Skeletal muscle cell (primary cell): ENCODE measurements at regions not wholly inside any gene's neighbourhood (a gene's known extent, or its start where the extent isn't known, plus 50 kb on each side); places are given as distances from the start of the nearest gene placed in this dataset.

Experiments
- DNase-seq: peaks from one replicate; pipeline ENCODE4 v3.0.0-alpha.2; 2010; ENCODE audit warnings: low read depth
- H3K4me3 ChIP-seq: 2 replicates; pipeline ENCODE4 v1.5.1; 2011; ENCODE audit warnings: low read depth, mild to moderate bottlenecking, control low read depth, low read length, moderate library complexity

DNA sequence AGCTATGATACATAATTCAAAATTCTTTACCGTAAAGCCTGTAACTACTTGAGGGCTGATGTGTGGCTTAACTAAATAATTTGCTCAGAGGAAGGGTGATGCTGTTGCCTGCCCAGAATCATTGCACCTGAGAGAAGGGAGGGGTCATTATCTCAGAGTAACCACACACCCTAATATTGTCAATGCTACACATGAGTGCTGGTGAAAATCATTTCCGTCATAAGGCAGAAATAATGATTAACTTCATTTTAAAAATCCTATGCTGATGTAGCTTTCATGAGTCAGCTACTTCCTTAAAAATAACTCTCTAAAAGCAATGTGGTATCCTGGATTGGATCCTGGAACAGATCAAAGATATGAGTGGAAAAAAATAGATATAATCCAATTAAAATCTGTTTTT lies 146.4 kb upstream of the FAM83B start:
- no peak for DNase-seq

DNA sequence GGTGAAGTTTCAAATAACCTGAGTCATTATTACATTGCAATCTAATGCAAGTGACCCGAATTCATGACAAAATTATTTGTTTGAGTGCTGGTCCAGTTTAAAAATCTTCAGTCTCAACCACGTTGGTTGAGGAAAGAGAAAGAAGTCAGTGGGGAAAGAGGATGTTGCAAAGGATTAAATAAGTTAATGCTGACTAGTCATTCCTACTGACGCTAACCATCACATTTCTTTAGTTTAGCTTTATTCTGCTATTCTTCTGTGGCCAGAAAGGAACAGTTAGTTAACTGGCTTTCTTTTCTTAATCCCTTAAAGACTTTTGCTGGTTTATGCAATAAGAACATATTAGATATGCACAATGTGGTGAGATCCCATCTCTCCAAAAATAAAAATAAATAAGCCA lies 143.8 kb upstream of the FAM83B start:
- no peak for DNase-seq

More for the DNA sequence above, 146.4 kb upstream of the FAM83B start:
- H3K4me3 ChIP-seq = no peak overlapping the region

DNA sequence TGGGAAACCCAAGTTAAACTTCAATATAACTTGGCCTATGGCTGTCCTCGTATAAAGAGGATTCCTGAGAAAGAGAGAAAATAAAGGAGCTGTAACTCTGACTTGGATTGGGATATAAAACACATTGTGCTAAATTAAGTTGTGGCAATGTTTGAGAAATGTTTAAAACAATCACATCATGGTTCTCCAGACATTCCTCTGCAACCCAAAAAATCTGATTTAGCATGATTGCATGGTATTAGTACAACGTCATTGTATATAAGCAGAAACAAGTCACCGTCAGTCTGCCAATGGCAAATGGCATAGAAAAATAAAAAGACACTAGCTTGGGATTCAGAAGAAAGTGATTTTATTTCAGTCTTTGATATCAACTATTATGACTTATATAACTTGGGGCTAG lies 140.2 kb upstream of the FAM83B start:
- no peak overlapping the region for H3K4me3 ChIP-seq
- no peak for DNase-seq

More for the DNA sequence above, 143.8 kb upstream of the FAM83B start:
- H3K4me3 ChIP-seq = no peak overlapping the region

DNA sequence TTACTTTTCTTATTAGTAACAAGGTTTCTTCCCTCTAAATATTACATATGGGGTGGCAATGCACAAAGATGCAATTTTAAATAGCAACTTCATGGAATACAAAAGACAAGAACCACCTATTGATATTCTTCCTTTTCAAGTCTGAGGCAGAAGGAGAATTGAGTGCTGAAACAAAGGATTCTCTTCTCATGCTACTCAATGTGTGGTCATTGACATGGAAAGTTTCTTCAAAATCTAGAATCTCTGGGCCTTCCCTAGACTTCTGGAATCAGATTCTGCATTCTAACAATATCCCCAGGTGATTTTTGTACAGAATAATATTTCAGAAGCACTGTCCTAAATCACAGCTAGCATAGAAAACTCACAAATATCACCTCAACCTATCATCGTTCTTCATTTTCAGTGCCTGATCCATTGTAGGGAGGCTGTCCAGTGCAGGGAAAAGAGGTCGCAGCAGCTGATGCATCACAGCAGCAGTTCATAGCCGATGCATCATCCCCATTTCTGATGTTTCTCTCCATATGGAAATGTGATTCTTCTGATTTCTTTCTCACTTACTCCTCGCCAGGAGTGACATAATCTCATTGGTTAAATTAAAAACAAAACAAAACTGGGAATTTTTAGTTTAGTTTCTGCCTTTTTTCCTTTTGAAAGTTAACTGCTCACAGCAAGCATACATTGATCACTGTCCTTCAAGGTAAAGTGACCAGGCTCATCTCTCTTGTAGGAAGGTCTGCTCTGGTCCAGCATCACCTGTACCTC lies 139.5 kb upstream of the FAM83B start:
- H3K4me3 ChIP-seq = no peak overlapping the region
- no peak for DNase-seq

DNA sequence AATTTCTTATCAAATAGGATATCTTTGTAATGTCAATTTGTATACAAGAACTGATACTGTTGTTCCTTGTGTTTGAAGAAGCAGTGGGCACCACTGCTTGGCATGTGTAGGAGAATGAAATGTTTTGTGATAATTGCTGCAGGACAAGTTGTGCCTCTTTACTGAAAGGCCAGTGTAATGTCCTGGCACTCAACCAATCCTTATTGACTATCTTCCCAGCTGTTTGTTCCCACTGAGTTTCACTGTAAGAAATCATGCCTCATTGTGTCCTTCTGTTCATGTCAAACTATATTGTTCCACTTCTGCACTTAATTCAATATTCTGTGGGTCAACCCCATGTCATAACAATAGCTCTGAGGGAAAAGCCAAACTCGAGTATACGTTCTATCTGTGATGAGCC lies 136.1 kb upstream of the FAM83B start:
- no peak overlapping the region for H3K4me3 ChIP-seq
- no peak for DNase-seq

DNA sequence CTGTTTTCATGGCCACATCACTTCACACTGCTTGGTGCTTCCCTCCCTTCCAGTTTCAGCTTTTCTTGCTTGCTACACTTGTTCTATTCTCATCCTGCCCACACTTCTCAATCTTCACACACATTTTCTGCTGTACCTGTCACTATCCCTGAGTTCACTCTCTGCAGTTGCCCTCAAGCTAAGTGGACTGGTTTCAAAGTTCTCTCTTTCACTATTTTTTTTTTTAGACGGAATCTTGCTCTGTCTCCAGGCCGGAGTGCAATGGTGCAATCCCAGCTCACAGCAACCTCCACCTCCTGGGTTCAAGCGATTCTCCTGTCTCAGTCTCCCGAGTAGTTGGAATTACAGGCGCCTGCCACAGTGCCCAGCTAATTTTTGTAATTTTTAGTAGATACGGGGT lies 130.6 kb upstream of the FAM83B start:
- H3K4me3 ChIP-seq = no peak overlapping the region
- no peak for DNase-seq

DNA sequence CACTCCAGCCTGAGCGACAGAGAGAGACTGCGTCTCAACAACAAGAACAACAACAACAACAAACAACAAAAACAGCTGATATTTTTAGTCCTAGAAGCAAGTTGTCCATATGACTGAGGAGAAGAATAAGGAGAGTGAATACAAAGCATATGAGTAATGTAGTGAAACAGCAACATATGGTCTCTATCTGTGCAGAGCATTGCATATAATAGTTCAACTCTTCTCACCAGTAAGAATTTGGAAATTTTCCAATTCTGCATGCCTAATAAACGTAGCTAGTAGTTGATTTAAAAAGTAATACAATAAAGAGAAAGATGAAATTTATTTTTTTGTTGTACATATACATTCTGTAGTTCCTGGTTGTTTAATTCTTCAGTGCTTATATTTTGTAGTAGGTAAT lies 129.7 kb upstream of the FAM83B start:
- DNase-seq = no peak
- no peak overlapping the region for H3K4me3 ChIP-seq

DNA sequence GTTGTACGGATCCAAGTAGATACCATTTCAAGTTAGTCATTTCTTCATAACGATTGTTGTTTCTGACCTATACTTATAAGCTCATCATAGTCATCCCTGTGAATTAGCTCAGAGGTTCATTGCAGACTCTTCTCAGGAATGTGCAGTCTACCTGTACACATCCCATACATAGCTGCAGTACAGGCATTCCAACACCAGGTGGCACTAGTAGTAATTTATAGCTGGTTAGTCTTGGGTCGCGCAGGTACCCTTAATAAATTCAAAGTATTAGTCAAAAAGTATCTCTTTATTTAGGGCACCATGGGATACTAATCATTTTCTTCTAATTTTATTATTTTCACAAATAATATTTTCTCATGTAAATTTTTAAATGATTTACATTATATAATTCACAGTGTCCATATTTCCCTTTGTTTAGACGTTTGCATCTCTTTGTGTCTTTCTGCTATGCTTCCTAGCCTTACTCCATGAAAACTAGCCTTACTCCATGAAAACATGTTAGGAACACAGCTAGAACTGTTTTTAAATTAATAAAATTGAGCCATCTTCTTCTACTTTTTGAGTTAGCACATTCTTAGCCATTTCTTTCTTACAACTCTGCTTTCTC lies 128.6 kb upstream of the FAM83B start:
- no peak for DNase-seq

DNA sequence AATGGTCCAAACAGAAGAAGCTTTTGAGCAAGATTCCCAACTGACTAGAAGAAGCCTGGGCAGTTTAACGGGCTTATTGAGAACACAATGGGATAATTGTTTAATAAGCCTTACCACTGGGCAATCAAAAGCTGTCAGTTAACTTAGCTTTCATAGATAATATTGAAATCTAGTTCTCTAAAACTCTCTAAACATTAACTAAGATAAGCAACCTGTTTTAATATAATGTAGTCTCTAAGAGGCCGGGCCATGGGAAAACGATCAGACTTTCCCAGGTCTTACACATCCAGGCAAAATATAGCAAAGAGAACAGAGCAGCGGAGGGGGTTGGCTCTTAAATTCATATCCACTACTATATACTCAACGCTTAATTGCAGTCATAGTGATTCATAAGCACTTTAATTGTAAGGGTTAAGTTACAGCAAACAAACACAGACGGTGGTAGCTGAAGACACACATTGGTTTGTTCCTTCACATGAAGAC lies 128.0 kb upstream of the FAM83B start:
- no peak overlapping the region for H3K4me3 ChIP-seq
- DNase-seq = no peak

More for the DNA sequence above, 128.6 kb upstream of the FAM83B start:
- H3K4me3 ChIP-seq = no peak overlapping the region

DNA sequence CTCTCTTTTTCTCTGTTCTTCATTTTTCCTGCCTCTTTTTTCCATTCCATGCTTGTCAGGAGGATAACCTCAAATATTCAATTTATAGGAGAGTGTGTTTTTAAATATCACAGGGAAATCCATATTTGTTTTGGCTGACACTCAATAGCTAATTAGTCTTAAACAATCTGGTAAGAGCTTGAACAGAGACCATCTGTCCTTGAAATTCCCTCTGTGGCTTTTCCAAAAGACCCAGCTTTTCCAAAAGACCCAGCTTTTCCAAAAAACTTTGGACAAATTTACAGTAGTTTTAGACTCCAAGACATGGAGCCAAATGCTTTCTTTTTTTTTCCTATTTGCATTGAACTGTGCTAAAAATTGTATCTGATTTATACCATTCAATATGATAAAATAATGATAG lies 127.4 kb upstream of the FAM83B start:
- DNase-seq = no peak
- H3K4me3 ChIP-seq = no peak overlapping the region

DNA sequence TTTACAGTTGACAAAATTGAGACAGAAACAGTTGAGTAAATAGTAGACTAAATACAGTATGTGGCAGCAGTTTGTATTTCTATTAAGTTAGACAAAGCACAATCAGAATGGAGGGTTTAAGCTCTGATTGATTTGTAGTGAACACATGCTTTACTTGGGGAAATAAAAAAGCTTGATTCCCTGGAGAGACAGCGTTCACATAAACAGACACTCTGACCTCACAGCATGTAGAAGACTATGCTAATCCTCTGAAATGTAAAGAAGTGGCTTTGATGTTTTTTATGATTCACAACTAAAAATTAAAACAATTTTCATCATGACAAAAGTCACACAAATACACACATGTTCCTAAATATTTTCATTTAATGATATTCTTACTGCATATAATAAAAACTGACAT lies 126.9 kb upstream of the FAM83B start:
- H3K4me3 ChIP-seq = no peak overlapping the region
- no peak for DNase-seq

DNA sequence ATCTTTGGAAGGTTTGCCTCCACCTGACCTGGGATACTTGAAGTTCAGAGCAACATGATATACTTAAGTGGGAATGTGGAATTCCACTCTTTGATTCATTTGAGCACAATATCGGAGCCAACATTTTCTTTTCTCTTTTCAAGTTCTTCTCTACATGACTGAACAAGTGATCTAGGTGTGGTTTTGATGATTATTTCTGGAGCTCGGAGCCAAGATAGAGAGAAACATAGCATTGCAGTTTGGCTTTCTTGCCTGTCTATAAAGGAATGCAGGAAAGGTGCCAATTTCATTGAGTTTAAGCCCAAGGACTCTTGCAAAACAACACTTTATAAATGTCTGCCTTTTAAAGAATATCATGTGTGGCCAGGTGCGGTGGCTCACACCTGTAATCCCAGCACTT lies 124.2 kb upstream of the FAM83B start:
- H3K4me3 ChIP-seq = no peak overlapping the region
- no peak for DNase-seq

DNA sequence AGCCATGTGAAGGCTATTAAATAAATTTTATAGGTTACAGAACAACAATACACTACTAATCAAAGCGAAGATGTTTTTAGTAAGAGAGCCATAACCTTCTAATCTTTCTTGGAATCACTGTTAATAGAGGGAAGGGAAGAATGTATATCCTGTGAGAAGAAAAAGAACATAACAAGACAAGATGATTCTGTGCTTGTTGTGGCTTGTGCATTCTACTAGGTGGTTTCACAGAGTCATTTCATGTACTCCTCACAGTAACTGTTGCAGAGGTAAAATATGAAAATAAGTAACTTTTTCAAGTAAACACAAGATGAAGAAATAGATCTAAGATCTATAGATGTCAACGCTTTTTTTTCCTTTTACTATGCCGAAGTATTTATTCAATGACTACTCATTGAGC lies 116.9 kb upstream of the FAM83B start:
- DNase-seq = no peak
- H3K4me3 ChIP-seq = no peak overlapping the region

DNA sequence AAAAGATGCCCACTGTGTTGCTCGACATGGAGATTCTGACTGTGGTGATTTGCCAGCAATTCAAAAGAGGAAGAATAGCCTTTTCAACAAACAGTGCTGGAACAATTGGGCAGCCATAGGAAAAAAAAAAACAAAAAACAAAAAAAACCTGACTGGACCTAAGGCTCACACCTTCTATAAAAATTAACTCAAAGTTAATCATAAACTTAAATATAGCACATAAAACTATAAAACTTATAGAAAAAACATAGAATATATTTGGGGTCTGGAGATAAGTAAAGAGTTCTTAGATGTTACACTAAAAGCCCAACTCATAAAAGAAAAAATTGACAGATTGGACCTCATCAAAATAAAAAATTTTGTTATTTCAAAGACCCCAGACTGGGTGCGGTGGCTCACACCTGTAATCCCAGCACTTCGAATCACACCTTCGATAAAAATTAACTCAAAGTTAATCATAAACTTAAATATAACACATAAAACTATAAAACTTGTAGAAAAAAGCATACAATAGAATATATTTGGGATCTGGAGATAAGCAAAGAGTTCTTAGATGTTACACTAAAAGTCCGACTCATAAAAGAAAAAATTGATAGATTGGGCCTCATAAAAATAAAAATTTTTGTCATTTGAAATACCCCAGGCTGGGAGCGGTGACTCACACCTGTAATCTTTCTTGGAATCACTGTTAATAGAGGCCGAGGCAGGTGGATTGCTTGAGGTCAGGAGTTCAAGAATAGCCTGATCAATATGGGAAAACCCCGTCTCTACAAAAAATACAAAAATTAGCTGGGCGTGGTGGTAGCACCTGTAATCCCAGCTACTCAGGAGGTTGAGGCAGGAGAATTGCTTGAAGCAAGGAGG lies 115.6 kb upstream of the FAM83B start:
- no peak overlapping the region for H3K4me3 ChIP-seq
- DNase-seq = no peak

DNA sequence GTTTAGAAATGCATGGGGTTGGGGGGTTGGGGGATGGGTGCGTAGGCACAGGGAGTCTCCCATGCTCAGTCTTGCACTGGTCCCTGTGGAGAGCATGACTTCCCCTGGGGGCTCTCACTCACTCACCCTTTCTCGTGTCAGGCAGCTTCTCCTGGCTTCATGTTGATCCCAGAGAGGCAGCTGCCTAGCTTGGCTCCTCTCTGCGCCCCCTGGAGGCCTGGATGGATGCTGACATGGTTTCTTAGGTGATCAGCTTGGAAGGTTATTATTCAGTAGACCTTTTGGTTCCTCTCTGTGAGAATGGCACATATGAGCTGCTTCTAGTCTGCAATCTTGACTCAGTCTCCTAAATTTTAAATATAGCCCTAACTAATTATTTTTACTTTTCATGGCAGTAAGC lies 109.3 kb upstream of the FAM83B start:
- no peak for DNase-seq
- no peak overlapping the region for H3K4me3 ChIP-seq

DNA sequence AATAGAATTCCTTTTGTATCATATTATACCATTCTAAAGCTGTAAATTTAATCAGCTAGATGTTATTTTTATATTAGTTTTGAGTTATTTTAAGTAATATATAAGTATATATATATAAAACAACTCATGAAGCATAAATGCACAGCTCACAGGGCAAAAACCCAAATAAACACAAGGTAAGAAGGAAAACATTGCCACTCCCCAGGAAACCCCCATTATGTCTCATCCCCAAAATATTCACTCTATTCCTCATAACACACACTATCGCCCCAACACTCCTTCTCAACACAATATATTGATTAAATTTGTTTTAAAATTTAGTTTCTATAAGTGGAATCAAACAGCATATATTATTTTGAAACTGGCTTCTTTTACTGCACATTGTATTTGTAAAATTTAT lies 98.6 kb upstream of the FAM83B start:
- DNase-seq = no peak
- no peak overlapping the region for H3K4me3 ChIP-seq

DNA sequence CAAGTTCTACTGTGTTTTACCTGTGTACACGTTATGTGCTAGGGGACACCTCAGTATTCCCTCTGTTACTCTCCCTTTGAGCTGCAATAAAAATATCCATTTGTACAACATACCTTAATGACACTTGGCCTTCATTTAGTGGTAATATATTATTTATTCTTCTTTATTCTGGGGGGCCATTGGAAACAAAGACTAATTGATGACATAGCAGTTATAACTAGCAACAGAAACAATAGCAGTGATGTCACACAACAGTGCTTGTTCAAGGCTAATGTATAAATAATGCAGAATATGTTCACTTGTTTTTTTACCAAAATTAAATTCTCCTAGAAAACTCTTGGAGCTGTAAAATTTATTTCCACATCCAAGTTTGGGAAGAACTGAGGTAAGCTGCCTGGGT lies 92.2 kb upstream of the FAM83B start:
- no peak overlapping the region for H3K4me3 ChIP-seq

DNA sequence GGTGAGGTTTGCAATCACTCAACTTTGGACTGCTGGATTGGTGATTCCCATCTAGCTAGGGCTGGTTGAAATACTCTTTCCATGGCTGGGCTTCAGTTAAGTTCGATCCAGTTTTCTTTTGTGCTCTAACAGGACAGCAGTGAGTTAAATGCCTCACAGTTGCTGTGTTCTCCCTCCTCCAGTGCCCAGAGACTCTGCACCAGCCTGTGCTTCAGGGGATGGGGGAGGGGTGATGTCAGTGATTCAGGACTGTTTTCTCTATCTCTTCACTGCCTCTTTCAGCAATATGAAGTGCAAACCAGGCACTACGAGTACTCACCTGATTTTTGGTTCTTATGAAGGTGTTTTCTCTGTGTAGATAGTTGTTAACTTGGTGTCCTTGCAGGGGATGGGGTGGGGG lies 88.2 kb upstream of the FAM83B start:
- no peak overlapping the region for H3K4me3 ChIP-seq
- DNase-seq = no peak

More for the DNA sequence above, 92.2 kb upstream of the FAM83B start:
- DNase-seq = no peak

DNA sequence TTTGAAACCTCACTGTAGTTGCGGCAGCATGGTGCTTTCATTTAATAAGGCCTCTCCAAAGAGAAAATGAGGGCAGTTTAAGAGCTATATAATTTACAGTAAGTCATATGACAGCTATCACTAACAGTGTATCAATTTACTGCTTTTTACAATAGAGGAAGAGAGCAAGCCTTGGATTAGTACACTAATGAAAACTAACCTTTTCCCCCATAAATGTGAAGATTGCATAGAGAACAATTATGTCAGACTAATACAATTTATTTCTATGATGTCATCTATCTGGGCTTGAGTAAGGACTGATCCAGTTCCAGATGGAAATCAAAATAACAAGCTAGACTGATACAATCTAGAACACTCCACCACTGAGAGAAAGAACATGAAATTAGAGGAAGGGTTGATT lies 78.1 kb upstream of the FAM83B start:
- no peak for DNase-seq
- H3K4me3 ChIP-seq = no peak overlapping the region

DNA sequence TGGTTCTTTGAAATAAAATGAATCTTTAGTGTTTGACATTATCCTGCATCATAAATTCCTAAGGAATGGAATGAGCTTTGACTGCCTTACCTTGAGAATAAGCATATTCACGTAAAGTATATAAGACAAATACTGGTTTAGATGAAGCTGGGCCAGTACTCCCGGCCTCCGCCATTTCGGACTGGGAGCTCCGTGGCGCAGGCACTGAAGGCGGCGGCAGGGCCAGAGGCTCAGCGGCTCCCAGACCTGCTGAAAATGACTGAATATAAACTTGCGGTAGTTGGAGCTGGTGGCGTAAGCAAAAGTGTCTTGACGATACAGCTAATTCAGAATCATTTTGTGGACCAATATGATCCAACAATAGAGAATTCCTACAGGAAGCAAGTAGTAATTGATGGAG lies 76.2 kb upstream of the FAM83B start:
- H3K4me3 ChIP-seq = no peak overlapping the region
- no peak for DNase-seq
